Testis (tissue), 2 donors: ENCODE measurements at regions not wholly inside any gene's neighbourhood (a gene's known extent, or its start where the extent isn't known, plus 50 kb on each side); places are given as distances from the start of the nearest gene placed in this dataset.

ENCODE experiments used
- DNase-seq: peaks from one replicate; pipeline ENCODE4 v3.0.0-alpha.2; 2019
- H3K27ac ChIP-seq, 2 donors: fragments of 200-600 bp; sonication (generic); one replicate each; pipeline ENCODE4 v1.5.1; 2019
- H3K27me3 ChIP-seq: fragments of 200-600 bp; sonication (generic); one replicate; pipeline ENCODE4 v1.5.1; 2019
- H3K36me3 ChIP-seq: fragments of 200-600 bp; sonication (generic); one replicate; pipeline ENCODE4 v1.5.1; 2017; ENCODE audit warnings: low read depth; ENCODE audit errors: missing control alignments
- H3K4me1 ChIP-seq: fragments of 200-600 bp; sonication (generic); one replicate; pipeline ENCODE4 v1.5.1; 2019
- H3K4me3 ChIP-seq, 2 donors: fragments of 200-600 bp; sonication (generic); one replicate each; pipeline ENCODE4 v1.5.1; 2017 to 2019
- H3K9me3 ChIP-seq: fragments of 200-600 bp; sonication (generic); one replicate; pipeline ENCODE4 v1.5.1; 2017
- CTCF ChIP-seq, 3 experiments: fragments of 450-650 bp in 2 of 3; fragments of 200-600 bp in 1 of 3; sonication (generic) in 1 of 3; IDR thresholded peaks; one replicate each; pipeline ENCODE4 v1.5.1; 2016 to 2019; ENCODE audit warnings: antibody characterized with exemption in 3 of 3, mild to moderate bottlenecking in 2 of 3, moderate library complexity in 1 of 3
- POLR2A ChIP-seq: fragments of 450-650 bp; IDR thresholded peaks from one replicate; pipeline ENCODE4 v1.6.1; 2017; ENCODE audit warnings: antibody characterized with exemption, mild to moderate bottlenecking, moderate library complexity
- WGBS, 2 donors: methylation state at CpG; one replicate each; pipeline ENCODE4 v1.1.5; 2018; 5-methylcytosine and 5-hydroxymethylcytosine counted together
- intact Hi-C: fragments of 100-400 bp; cut with DNase I; formaldehyde crosslinking; loops from one replicate; pipeline ENCODE4 v1.15.1; 2023; ENCODE audit warnings: low total_unique reads

GRCh38 chr6:133608620-133609019 is 280.3 kb upstream of the TCF21 start:
- WGBS, 2 donors = 94 to 96% methylated on average over 9 of the region's 9 CpGs
- no peaks in the 10 kb centered on the region for H3K27me3 ChIP-seq
- DNase-seq = no peak
- H3K9me3 ChIP-seq = no peaks in the 10 kb centered on the region
- no peak overlapping the region for H3K4me3 ChIP-seq
- no peak overlapping the region for H3K27ac ChIP-seq
- intact Hi-C loops = no loop called here
- no peak for TF ChIP-seq POLR2A
- TF ChIP-seq CTCF (IDR thresholded peaks at IDR 0.05) = no peak
- no peaks in the 10 kb centered on the region for H3K4me1 ChIP-seq
- H3K36me3 ChIP-seq = no peaks in the 10 kb centered on the region

GRCh38 chr6:133609415-133610226 is 279.3 kb upstream of the TCF21 start:
- Histone ChIP-seq H3K9me3 (no peaks in the 10 kb centered on the region), H3K27me3 (no peaks in the 10 kb centered on the region), H3K36me3 (no peaks in the 10 kb centered on the region), H3K4me1 (no peaks in the 10 kb centered on the region), H3K4me3 (no peak overlapping the region), H3K27ac (no peak overlapping the region)
- no peak for TF ChIP-seq POLR2A
- TF ChIP-seq CTCF (IDR thresholded peaks at IDR 0.05) = no peak
- WGBS, 2 donors = 87 to 93% methylated on average over 2 of the region's 2 CpGs
- intact Hi-C loops = no loop called here
- DNase-seq = no peak

GRCh38 chr6:133610227-133610840 is 278.6 kb upstream of the TCF21 start:
- TF ChIP-seq CTCF (IDR thresholded peaks at IDR 0.05) (no peak), POLR2A (no peak)
- Histone ChIP-seq H3K27me3 (no peaks in the 10 kb centered on the region), H3K36me3 (no peaks in the 10 kb centered on the region), H3K4me1 (no peaks in the 10 kb centered on the region), H3K4me3 (no peak overlapping the region), H3K9me3 (no peaks in the 10 kb centered on the region), H3K27ac (no peak overlapping the region)
- DNase-seq = no peak
- WGBS, 2 donors = 81 to 85% methylated on average over 2 of the region's 2 CpGs
- intact Hi-C loops = no loop called here

DNA sequence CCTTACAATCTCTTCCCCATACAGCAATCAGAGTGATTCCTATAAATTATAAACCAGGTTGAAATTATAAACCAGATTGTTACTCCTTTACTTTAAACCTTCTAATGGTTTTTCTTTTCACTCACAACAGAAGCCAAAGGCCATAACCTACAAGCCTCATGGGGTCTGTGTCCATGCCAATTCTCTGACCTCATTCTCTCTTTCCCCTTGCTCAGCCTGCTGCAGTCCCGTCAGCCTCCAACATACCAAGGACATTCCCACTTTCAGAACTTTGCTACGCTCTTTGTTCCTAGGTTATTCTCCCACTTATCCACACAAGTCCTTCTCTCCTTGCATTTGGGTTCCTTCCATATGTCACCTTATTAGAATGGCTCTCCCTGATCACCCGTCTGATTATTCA is 277.9 kb upstream of the TCF21 start:
- Histone ChIP-seq H3K4me3 (no peak overlapping the region), H3K36me3 (no peaks in the 10 kb centered on the region), H3K4me1 (no peaks in the 10 kb centered on the region), H3K9me3 (no peaks in the 10 kb centered on the region), H3K27ac (no peak overlapping the region), H3K27me3 (no peaks in the 10 kb centered on the region)
- WGBS, 2 donors = 78 to 89% methylated on average over 3 of the region's 3 CpGs
- intact Hi-C loops = no loop called here
- DNase-seq = no peak
- TF ChIP-seq POLR2A (no peak), CTCF (IDR thresholded peaks at IDR 0.05) (no peak)

DNA sequence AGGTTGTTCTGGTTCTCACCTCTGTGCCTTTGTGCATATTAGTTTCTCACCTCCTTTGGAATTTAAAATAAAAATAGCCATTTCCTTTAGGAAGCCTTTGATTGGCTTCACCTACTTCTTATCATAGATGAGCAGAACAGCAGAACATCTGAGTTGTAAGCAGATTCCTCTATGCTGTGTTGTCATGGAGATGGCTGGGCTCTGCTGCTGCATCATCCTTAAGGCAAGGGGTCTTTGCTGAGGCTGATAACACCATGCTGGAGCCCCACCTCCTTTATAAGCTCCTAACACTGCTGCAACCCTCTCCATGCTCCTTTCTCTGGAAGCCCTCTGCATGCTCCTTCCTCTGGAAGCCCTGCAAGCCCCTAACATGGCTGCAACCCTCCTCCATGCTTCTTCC is 276.5 kb upstream of the TCF21 start:
- no peak overlapping the region for H3K4me3 ChIP-seq
- DNase-seq = no peak
- H3K4me1 ChIP-seq = no peaks in the 10 kb centered on the region
- no peaks in the 10 kb centered on the region for H3K36me3 ChIP-seq
- intact Hi-C loops = no loop called here
- H3K9me3 ChIP-seq = no peaks in the 10 kb centered on the region
- no peak for TF ChIP-seq CTCF (IDR thresholded peaks at IDR 0.05)
- no peak for TF ChIP-seq POLR2A
- no peak overlapping the region for H3K27ac ChIP-seq
- no peaks in the 10 kb centered on the region for H3K27me3 ChIP-seq
